Renal cortex interstitium (tissue), 11 donors: ENCODE measurements at regions not wholly inside any gene's neighbourhood (a gene's known extent, or its start where the extent isn't known, plus 50 kb on each side); places are given as distances from the start of the nearest gene placed in this dataset.
"Not testable (repeated sequence)": the region's sequence is repeated elsewhere in the genome, so short reads cannot be mapped to it uniquely, and the experiment has no call there.

Experiments
- DNase-seq, 11 donors: peaks; one replicate each; pipeline ENCODE4 v3.0.0-alpha.2; 2013; ENCODE audit warnings: low read depth in 9 of 11, low spot score in 4 of 11; ENCODE audit errors: extremely low read depth in 1 of 11

- no peak for DNase-seq
Observed at GRCh38 chrX:113429011-113429410, 588.4 kb upstream of the AMOT start.

- DNase-seq, result no peak
Observed at GRCh38 chrX:113422323-113422722, 581.7 kb upstream of the AMOT start.

- no peak for DNase-seq
Observed at GRCh38 chrX:113421432-113421831, 580.8 kb upstream of the AMOT start.

GRCh38 chrX:113412106-113412505 is 571.5 kb upstream of the AMOT start:
- DNase-seq, result no peak

- DNase-seq, result no peak
Observed at GRCh38 chrX:113408843-113409242, 568.2 kb upstream of the AMOT start.

- no peak for DNase-seq
Observed at GRCh38 chrX:113400193-113400704, 559.6 kb upstream of the AMOT start.

GRCh38 chrX:113399506-113400192 is 559.0 kb upstream of the AMOT start:
- no peak for DNase-seq

GRCh38 chrX:113392355-113392754 is 551.7 kb upstream of the AMOT start:
- DNase-seq, result no peak

- DNase-seq, result no peak
Observed at GRCh38 chrX:113391875-113392274, 551.2 kb upstream of the AMOT start.

- DNase-seq, result no peak
Observed at GRCh38 chrX:113390531-113390930, 549.9 kb upstream of the AMOT start.

- DNase-seq, result no peak
Observed at GRCh38 chrX:113389846-113390245, 549.2 kb upstream of the AMOT start.

- peak in 4 of 11 donors; percentile 1 to 2 (median 1) for DNase-seq
Observed at GRCh38 chrX:113384628-113385027, 544.0 kb upstream of the AMOT start.

- not testable (repeated sequence) for DNase-seq
Observed at GRCh38 chrX:113373421-113373820, 532.8 kb upstream of the AMOT start.

GRCh38 chrX:113370006-113370405 is 529.4 kb upstream of the AMOT start:
- DNase-seq, result no peak

GRCh38 chrX:113369056-113369455 is 528.4 kb upstream of the AMOT start:
- DNase-seq, result no peak

- no peak for DNase-seq
Observed at GRCh38 chrX:113353134-113353533, 512.5 kb upstream of the AMOT start.

GRCh38 chrX:113330416-113330815 is 489.8 kb upstream of the AMOT start:
- no peak for DNase-seq

- no peak for DNase-seq
Observed at GRCh38 chrX:113315927-113316326, 475.3 kb upstream of the AMOT start.

GRCh38 chrX:113305496-113305895 is 464.9 kb upstream of the AMOT start:
- no peak for DNase-seq

GRCh38 chrX:113300580-113300979 is 459.9 kb upstream of the AMOT start:
- DNase-seq, result no peak

GRCh38 chrX:113297437-113297836 is 456.8 kb upstream of the AMOT start:
- DNase-seq, result no peak
